ENCODE measurements at regions not wholly inside any gene's neighbourhood (a gene's known extent, or its start where the extent isn't known, plus 50 kb on each side); places are given as distances from the start of the nearest gene placed in this dataset.

DNA sequence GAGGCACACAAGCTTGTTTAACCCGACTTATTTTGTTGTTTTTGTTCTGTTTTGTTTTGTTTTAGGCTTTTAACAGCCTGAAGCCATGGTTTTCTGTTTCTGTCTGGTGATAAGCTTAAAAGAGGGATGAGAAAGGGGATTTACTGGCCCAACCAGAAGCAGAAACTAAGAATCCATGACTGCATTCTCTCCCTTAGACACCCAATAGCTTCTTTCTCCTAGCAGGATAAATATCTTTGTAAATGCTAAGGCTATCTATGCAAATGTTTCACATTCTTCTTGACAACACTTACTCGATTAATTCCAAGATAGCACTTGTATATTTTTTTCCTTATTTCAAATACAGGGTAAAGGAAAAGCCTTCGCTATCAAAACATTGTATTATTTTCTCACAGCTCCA, 53.7 kb upstream of the SMAD1 start:
- no peaks in the 10 kb centered on the region for H3K4me1 Mint-ChIP-seq (ENCODE audit: low read depth)
- H3K27ac Mint-ChIP-seq: no peak overlapping the region
- no peak overlapping the region for H3K4me3 Mint-ChIP-seq
- ATAC-seq (no peak), DNase-seq (no peak)
- no peaks in the 10 kb centered on the region for H3K36me3 Mint-ChIP-seq (ENCODE audit: low read depth)
- H3K9me3 Mint-ChIP-seq (ENCODE audit: insufficient read depth): peaks cover 3% of the 10 kb centered on the region
- POLR2A ChIA-PET: interaction anchor here (0.6 kb wide), 1 partner anchor 1081 kb away, joined by 3 read pairs; no protein-coding TSS in a partner anchor
- peaks cover 3% of the 10 kb centered on the region for H3K27me3 Mint-ChIP-seq (ENCODE audit: low read depth)
- CTCF ChIA-PET: no interaction called here

DNA sequence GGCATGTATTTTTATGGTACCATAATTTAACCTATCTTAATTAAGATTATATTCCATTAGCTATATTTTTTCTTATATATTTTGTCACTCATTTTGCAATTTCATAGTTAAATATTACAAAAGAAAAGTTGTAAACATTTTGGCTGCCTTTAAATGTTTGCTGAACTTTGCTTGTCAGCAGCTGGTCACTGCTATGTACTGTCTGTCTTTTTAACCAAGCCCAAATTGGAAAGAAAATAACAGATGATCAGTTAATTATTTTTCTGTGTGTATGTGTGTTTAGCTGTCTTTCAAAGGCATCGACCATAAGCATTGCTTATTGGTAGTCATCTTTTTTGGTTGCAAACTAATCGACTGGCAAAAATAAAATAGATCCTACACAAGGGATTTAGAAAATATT, 54.4 kb upstream of the SMAD1 start:
- peaks cover 6% of the 10 kb centered on the region for H3K27me3 Mint-ChIP-seq (ENCODE audit: low read depth)

DNA sequence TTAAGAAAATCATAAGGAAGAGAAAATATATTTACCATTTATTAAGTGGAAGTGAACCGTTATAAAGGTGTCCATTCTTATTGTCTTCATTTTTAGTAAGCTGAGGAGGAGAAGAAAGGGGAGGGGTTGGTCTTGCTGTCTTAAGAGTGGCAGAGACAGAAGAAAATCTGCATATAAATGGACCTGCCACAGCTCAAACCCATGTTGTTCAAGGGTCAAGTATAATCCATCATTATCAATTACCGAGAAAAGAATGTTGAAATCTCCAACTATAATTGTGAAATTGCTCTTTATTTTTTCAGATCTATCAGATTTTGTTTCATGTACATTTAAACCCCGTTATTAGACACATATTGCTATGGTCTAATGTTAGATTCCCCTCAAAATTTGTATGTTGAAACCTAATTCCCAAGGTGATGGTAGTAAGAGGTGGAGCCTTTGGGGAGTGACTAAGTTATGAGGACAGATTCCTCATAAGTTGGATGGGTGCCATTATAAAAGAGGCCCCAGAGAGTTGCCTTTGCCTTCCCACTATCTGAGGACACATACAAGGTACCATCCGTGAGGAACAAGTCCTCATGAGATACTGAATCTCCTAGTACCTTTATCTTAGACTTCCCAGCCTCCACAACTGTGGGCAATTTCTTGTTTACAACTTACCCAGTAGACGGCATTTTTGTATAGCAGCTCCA, 58.5 kb upstream of the SMAD1 start:
- ATAC-seq (no peak), DNase-seq (no peak)
- no peaks in the 10 kb centered on the region for H3K36me3 Mint-ChIP-seq (ENCODE audit: low read depth)
- ChIA-PET CTCF (no interaction called here), POLR2A (no interaction called here)
- no peak overlapping the region for H3K27ac Mint-ChIP-seq
- peaks cover 3% of the 10 kb centered on the region for H3K9me3 Mint-ChIP-seq (ENCODE audit: insufficient read depth)
- H3K4me1 Mint-ChIP-seq (ENCODE audit: low read depth): no peaks in the 10 kb centered on the region
- H3K4me3 Mint-ChIP-seq: no peak overlapping the region
- peaks cover 3% of the 10 kb centered on the region for H3K27me3 Mint-ChIP-seq (ENCODE audit: low read depth)

More for the DNA sequence above, 54.4 kb upstream of the SMAD1 start:
- Mint-ChIP-seq H3K4me3 (no peak overlapping the region), H3K27ac (no peak overlapping the region), H3K4me1 (ENCODE audit: low read depth) (no peaks in the 10 kb centered on the region), H3K36me3 (ENCODE audit: low read depth) (no peaks in the 10 kb centered on the region), H3K9me3 (ENCODE audit: insufficient read depth) (peaks cover 3% of the 10 kb centered on the region)
- DNase-seq (no peak), ATAC-seq (no peak)
- ChIA-PET CTCF (no interaction called here), POLR2A (no interaction called here)

DNA sequence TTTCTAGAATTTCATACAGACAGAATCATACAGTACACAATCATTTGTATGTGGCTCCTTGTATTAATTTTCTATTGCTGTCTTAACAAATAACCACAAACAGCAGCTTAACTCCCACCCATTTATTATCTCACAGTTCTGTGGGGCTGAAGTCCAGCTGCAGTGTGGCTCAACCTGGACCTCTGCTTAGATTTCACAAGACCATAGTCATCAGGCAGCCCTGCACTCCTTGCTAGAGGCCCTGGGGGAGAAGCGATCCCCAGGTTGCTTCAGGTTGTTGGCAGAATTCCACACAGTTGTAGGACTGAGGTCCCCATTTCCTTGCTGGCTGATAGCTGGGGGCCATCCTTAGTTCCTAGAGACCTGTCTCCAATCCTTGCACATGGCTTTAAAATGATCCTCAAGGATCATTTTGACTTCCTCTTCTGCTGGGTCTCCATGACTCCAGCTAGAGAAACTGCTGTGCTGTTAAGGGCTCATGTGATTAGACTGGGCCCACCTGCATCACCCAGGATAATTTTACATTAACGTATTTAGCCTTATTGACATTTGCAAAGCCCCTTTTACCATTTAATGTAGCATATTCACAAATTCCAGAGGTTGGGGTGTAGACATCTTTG, 60.9 kb upstream of the SMAD1 start:
- Mint-ChIP-seq H3K36me3 (ENCODE audit: low read depth) (no peaks in the 10 kb centered on the region), H3K27ac (no peak overlapping the region), H3K4me1 (ENCODE audit: low read depth) (no peaks in the 10 kb centered on the region), H3K9me3 (ENCODE audit: insufficient read depth) (peaks cover 3% of the 10 kb centered on the region), H3K4me3 (no peak overlapping the region), H3K27me3 (ENCODE audit: low read depth) (peaks cover 3% of the 10 kb centered on the region)
- no peak for ATAC-seq
- DNase-seq: no peak
- ChIA-PET POLR2A (no interaction called here), CTCF (no interaction called here)

DNA sequence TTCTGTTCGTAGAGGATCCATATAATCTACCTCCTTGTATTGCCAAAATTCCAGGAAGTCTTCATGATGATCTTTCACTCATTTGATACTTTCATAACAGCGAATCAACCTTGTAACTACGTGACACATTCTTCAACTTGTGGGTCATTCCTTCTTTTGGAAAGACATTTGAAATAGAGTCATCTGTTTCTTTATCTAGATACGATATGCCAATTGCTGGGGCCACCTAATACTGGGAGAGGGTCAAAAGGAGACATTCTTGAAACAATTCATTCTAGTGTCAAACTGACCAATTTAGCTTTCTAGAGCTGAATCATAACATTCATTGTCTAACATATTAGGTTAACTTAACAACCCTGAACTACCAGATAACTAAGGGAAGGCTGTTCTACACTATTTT, 62.9 kb upstream of the SMAD1 start:
- ChIA-PET CTCF (no interaction called here), POLR2A (no interaction called here)
- ATAC-seq (no peak), DNase-seq (no peak)
- H3K27me3 Mint-ChIP-seq (ENCODE audit: low read depth): peaks cover 3% of the 10 kb centered on the region
- H3K4me3 Mint-ChIP-seq: no peak overlapping the region
- H3K36me3 Mint-ChIP-seq (ENCODE audit: low read depth): no peaks in the 10 kb centered on the region
- H3K9me3 Mint-ChIP-seq (ENCODE audit: insufficient read depth): peaks cover 3% of the 10 kb centered on the region
- H3K27ac Mint-ChIP-seq: no peak overlapping the region
- no peaks in the 10 kb centered on the region for H3K4me1 Mint-ChIP-seq (ENCODE audit: low read depth)

GRCh38 chr4:145417348-145418130, 64.1 kb upstream of the SMAD1 start:
- H3K9me3 Mint-ChIP-seq (ENCODE audit: insufficient read depth): no peaks in the 10 kb centered on the region
- CTCF ChIA-PET: no interaction called here
- no peak overlapping the region for H3K4me3 Mint-ChIP-seq
- no peaks in the 10 kb centered on the region for H3K36me3 Mint-ChIP-seq (ENCODE audit: low read depth)
- POLR2A ChIA-PET: no interaction called here
- no peak for ATAC-seq
- no peak for DNase-seq
- peaks cover 1% of the 10 kb centered on the region for H3K27me3 Mint-ChIP-seq (ENCODE audit: low read depth)
- H3K27ac Mint-ChIP-seq: no peak overlapping the region
- H3K4me1 Mint-ChIP-seq (ENCODE audit: low read depth): no peaks in the 10 kb centered on the region

DNA sequence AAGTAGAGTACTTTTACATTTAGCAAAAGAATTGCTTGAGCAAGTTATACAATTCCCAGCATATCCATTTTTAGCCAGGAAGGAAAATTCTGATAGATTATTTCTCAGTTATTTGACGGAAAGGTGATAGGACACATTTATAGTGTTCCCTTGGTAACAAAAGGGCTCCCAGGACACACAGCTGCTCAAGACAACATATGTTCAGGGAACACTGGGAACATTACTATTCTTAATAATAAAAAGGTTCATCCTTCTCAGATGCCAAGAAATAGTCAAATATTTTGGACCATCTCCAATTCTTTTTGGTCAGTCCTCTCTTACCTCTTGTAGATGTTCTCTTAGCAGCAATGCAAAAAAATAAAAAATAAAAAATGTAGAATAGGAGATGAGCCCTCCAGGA, 66.8 kb upstream of the SMAD1 start:
- no peaks in the 10 kb centered on the region for H3K9me3 Mint-ChIP-seq (ENCODE audit: insufficient read depth)
- ChIA-PET CTCF (no interaction called here), POLR2A (no interaction called here)
- H3K27me3 Mint-ChIP-seq (ENCODE audit: low read depth): no peaks in the 10 kb centered on the region
- no peak for ATAC-seq
- H3K36me3 Mint-ChIP-seq (ENCODE audit: low read depth): no peaks in the 10 kb centered on the region
- no peak for DNase-seq
- no peak overlapping the region for H3K4me3 Mint-ChIP-seq
- no peak overlapping the region for H3K27ac Mint-ChIP-seq
- H3K4me1 Mint-ChIP-seq (ENCODE audit: low read depth): no peaks in the 10 kb centered on the region

DNA sequence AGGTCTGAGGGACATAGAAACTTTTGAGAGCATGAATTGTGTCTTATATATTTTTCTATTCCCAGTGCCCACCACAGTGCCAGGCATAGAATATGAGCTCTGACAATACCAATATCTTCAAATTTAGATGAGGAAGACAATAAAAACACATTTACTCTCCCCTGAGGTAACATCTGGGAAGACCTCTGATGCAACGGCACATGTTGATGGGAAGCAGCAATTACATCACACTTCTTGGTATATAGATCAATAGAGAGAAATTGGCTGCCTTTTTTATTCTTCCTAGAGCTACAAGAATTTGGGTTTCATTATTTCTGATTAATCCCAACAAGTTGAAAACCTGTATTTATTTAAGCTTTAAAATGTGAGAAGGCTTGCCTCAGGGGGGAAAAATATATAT, 67.4 kb upstream of the SMAD1 start:
- no peak overlapping the region for H3K4me3 Mint-ChIP-seq
- no peaks in the 10 kb centered on the region for H3K36me3 Mint-ChIP-seq (ENCODE audit: low read depth)
- no peaks in the 10 kb centered on the region for H3K27me3 Mint-ChIP-seq (ENCODE audit: low read depth)
- DNase-seq: no peak
- ChIA-PET CTCF (no interaction called here), POLR2A (no interaction called here)
- H3K9me3 Mint-ChIP-seq (ENCODE audit: insufficient read depth): no peaks in the 10 kb centered on the region
- no peak overlapping the region for H3K27ac Mint-ChIP-seq
- no peaks in the 10 kb centered on the region for H3K4me1 Mint-ChIP-seq (ENCODE audit: low read depth)
- no peak for ATAC-seq

- Mint-ChIP-seq H3K27ac (no peak overlapping the region), H3K9me3 (ENCODE audit: insufficient read depth) (no peaks in the 10 kb centered on the region), H3K4me3 (no peak overlapping the region), H3K36me3 (ENCODE audit: low read depth) (no peaks in the 10 kb centered on the region), H3K4me1 (ENCODE audit: low read depth) (no peaks in the 10 kb centered on the region), H3K27me3 (ENCODE audit: low read depth) (no peaks in the 10 kb centered on the region)
- POLR2A ChIA-PET: no interaction called here
- DNase-seq: no peak
- no peak for ATAC-seq
- CTCF ChIA-PET: no interaction called here
Measured at GRCh38 chr4:145406970-145407369, 74.7 kb upstream of the SMAD1 start.

DNA sequence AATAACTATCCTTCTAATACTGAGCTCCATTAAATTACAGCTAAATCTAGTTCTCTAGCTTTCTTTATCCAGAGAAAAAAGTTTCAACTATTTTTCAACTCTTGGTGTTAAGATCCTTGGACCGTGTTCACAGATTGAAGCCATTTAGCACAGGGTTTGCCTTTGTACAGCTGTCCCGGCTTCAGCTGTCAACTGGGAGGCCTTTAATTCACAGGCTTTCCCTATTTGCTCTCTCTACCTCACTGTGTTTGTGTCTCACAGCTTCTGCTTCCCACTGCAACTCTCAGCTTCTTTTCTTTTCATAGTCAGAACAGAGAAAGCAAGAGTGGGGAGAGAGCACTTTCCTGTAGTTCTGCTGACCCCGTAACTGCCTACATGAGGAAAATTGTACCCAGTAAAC, 76.9 kb upstream of the SMAD1 start:
- ChIA-PET CTCF (no interaction called here), POLR2A (no interaction called here)
- Mint-ChIP-seq H3K4me3 (no peak overlapping the region), H3K36me3 (ENCODE audit: low read depth) (no peaks in the 10 kb centered on the region), H3K27ac (no peak overlapping the region), H3K4me1 (ENCODE audit: low read depth) (no peaks in the 10 kb centered on the region), H3K9me3 (ENCODE audit: insufficient read depth) (no peaks in the 10 kb centered on the region), H3K27me3 (ENCODE audit: low read depth) (no peaks in the 10 kb centered on the region)
- ATAC-seq: no peak
- no peak for DNase-seq

DNA sequence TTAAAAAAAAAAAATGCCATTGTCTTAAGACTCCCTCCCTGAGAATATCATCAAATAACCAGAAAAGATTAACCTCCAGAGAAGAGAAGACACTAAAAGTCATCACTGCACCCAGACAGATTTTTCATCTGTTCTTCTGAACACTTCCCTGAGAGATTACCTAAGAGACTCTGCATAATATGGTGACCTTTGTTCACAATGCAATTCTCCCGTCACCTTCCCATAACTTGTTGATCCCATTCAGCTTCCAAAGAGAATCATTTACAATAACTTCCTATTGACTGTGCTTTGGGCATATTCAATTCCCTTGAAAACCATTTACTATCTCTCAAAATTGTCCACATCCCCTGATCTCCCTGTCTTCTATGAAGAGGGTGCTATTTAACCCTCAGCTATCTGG, 85.1 kb upstream of the SMAD1 start:
- DNase-seq: no peak
- Mint-ChIP-seq H3K4me1 (ENCODE audit: low read depth) (no peaks in the 10 kb centered on the region), H3K27me3 (ENCODE audit: low read depth) (no peaks in the 10 kb centered on the region), H3K27ac (no peak overlapping the region), H3K36me3 (ENCODE audit: low read depth) (no peaks in the 10 kb centered on the region), H3K9me3 (ENCODE audit: insufficient read depth) (no peaks in the 10 kb centered on the region), H3K4me3 (no peak overlapping the region)
- ChIA-PET CTCF (no interaction called here), POLR2A (no interaction called here)
- no peak for ATAC-seq

GRCh38 chr4:145390571-145390970, 91.1 kb upstream of the SMAD1 start:
- H3K27me3 Mint-ChIP-seq (ENCODE audit: low read depth): no peaks in the 10 kb centered on the region
- POLR2A ChIA-PET: no interaction called here
- H3K4me3 Mint-ChIP-seq: no peak overlapping the region
- CTCF ChIA-PET: no interaction called here
- H3K9me3 Mint-ChIP-seq (ENCODE audit: insufficient read depth): no peaks in the 10 kb centered on the region
- H3K4me1 Mint-ChIP-seq (ENCODE audit: low read depth): no peaks in the 10 kb centered on the region
- no peaks in the 10 kb centered on the region for H3K36me3 Mint-ChIP-seq (ENCODE audit: low read depth)
- no peak for ATAC-seq
- H3K27ac Mint-ChIP-seq: no peak overlapping the region
- no peak for DNase-seq

Measured in activated CD8-positive, alpha-beta T cell treated with anti-CD3 and anti-CD28 coated beads, Interleukin-2, amount 10 ng/mL, durations not matched to agents 7 days and 5 days (primary cell).